Panc1 (cell line): ENCODE measurements at regions not wholly inside any gene's neighbourhood (a gene's known extent, or its start where the extent isn't known, plus 50 kb on each side); places are given as distances from the start of the nearest gene placed in this dataset.

Experiments
- CTCF ChIP-seq: fragments of 450-650 bp; IDR thresholded peaks from 2 replicates; pipeline ENCODE4 v1.5.1; 2017; ENCODE audit warnings: mild to moderate bottlenecking
- POLR2AphosphoS5 ChIP-seq: IDR thresholded peaks from 2 replicates; pipeline ENCODE4 v1.6.1; 2012; ENCODE audit warnings: mild to moderate bottlenecking, low read depth, low read length, moderate library complexity

- TF ChIP-seq CTCF = no peak
- TF ChIP-seq POLR2AphosphoS5 = no peak
These were observed 133.0 kb upstream of the TAB2 start for GRCh38 chr6:149184523-149184922.
